Thoracic aorta (tissue), 2 donors: ENCODE measurements at regions not wholly inside any gene's neighbourhood (a gene's known extent, or its start where the extent isn't known, plus 50 kb on each side); places are given as distances from the start of the nearest gene placed in this dataset.

Source experiments
- ATAC-seq: fragments of 150-250 bp; one replicate; pipeline ENCODE4 v1.8.0; 2017; ENCODE audit warnings: low read depth; ENCODE audit not compliant: insufficient number of reproducible peaks, low FRiP score
- DNase-seq: peaks from one replicate; pipeline ENCODE4 v3.0.0-alpha.2; 2020; ENCODE audit warnings: low spot score
- H3K27ac ChIP-seq, 2 donors: fragments of 200-600 bp; sonication (generic); 1 replicate in 1 of 2; 2 replicates in 1 of 2; pipeline ENCODE4 v1.5.1; 2016; ENCODE audit warnings: mild to moderate bottlenecking in 2 of 2, moderate library complexity in 2 of 2
- H3K27me3 ChIP-seq: fragments of 200-600 bp; sonication (generic); replicated peaks from 2 replicates; pipeline ENCODE4 v1.6.0; 2016; ENCODE audit warnings: mild to moderate bottlenecking; ENCODE audit not compliant: insufficient read depth
- H3K36me3 ChIP-seq: fragments of 200-600 bp; sonication (generic); one replicate; pipeline ENCODE4 v1.5.1; 2016
- H3K4me1 ChIP-seq, 2 donors: fragments of 200-600 bp; sonication (generic); 1 replicate in 1 of 2; 2 replicates in 1 of 2; pipeline versions ENCODE4 v1.5.1 to v1.6.0; 2016; ENCODE audit warnings: low read depth in 2 of 2, mild to moderate bottlenecking in 1 of 2; ENCODE audit not compliant: control insufficient read depth in 1 of 2
- H3K4me3 ChIP-seq: fragments of 200-600 bp; sonication (generic); 2 replicates; pipeline ENCODE4 v1.5.1; 2016; ENCODE audit warnings: mild to moderate bottlenecking
- H3K9me3 ChIP-seq: fragments of 200-600 bp; sonication (generic); 2 replicates; pipeline ENCODE4 v1.5.1; 2016
- TF ChIP-seq, protein P1 (sequence below): fragments of 200-600 bp; sonication (generic); IDR thresholded peaks from one replicate; pipeline ENCODE4 v1.5.1; 2019; ENCODE audit warnings: antibody characterized with exemption

DNA sequence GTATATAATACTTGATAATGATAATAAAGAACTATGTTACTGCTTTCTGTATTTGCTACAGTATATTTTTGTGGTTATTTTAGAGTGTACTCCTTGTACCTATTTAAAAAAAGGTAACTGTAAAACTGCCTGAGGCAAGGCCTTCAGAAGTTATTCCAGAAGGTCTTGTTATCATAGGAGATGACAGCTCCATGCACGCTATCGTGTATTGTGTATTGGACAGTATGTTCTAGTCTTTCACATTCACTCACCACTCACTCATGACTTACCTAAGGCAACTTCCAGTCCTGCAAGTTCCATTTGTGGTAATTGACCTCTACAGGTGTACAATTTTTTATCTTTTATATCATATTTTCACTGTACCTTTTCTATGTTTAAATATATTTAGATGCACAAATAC lies 100.7 kb downstream of the ARL4A start:
- TF ChIP-seq, protein P1, sequence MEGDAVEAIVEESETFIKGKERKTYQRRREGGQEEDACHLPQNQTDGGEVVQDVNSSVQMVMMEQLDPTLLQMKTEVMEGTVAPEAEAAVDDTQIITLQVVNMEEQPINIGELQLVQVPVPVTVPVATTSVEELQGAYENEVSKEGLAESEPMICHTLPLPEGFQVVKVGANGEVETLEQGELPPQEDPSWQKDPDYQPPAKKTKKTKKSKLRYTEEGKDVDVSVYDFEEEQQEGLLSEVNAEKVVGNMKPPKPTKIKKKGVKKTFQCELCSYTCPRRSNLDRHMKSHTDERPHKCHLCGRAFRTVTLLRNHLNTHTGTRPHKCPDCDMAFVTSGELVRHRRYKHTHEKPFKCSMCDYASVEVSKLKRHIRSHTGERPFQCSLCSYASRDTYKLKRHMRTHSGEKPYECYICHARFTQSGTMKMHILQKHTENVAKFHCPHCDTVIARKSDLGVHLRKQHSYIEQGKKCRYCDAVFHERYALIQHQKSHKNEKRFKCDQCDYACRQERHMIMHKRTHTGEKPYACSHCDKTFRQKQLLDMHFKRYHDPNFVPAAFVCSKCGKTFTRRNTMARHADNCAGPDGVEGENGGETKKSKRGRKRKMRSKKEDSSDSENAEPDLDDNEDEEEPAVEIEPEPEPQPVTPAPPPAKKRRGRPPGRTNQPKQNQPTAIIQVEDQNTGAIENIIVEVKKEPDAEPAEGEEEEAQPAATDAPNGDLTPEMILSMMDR = no peak

DNA sequence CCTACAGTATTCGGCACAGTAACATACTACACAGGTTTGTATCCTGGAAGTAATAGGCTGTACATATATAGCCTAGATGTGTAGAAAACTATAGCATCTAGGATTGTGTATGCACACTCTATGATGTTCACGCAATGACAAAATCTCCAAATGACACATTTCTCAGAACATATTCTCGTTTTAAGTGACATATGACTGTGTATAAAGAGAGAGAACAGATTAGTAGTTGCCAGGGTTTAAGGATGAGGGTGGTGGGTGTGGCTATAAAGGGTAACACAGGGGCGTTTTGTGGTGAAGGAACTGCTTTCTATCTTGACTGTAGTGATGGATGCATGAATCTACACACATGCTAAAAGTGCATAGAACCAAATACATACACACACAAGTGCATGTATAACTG lies 101.2 kb downstream of the ARL4A start:
- TF ChIP-seq, protein P1 = no peak
- Histone ChIP-seq H3K9me3 (no peaks in the 10 kb centered on the region), H3K4me3 (no peak overlapping the region), H3K36me3 (no peaks in the 10 kb centered on the region), H3K4me1 (no peaks in the 10 kb centered on the region), H3K27me3 (no peaks in the 10 kb centered on the region), H3K27ac (no peak overlapping the region)
- ATAC-seq = no peak
- no peak for DNase-seq

More for the DNA sequence above, 100.7 kb downstream of the ARL4A start:
- Histone ChIP-seq H3K27me3 (no peaks in the 10 kb centered on the region), H3K4me1 (no peaks in the 10 kb centered on the region), H3K4me3 (no peak overlapping the region), H3K36me3 (no peaks in the 10 kb centered on the region), H3K27ac (no peak overlapping the region), H3K9me3 (no peaks in the 10 kb centered on the region)
- ATAC-seq (no peak), DNase-seq (no peak)

- DNase-seq = no peak
- TF ChIP-seq, protein P1 = no peak
- H3K27ac ChIP-seq = no peak overlapping the region
- H3K9me3 ChIP-seq = no peaks in the 10 kb centered on the region
- no peaks in the 10 kb centered on the region for H3K27me3 ChIP-seq
- H3K4me1 ChIP-seq = no peaks in the 10 kb centered on the region
- no peaks in the 10 kb centered on the region for H3K36me3 ChIP-seq
- ATAC-seq = no peak
- H3K4me3 ChIP-seq = no peak overlapping the region
Observed at GRCh38 chr7:12794722-12795302, 107.4 kb downstream of the ARL4A start.

DNA sequence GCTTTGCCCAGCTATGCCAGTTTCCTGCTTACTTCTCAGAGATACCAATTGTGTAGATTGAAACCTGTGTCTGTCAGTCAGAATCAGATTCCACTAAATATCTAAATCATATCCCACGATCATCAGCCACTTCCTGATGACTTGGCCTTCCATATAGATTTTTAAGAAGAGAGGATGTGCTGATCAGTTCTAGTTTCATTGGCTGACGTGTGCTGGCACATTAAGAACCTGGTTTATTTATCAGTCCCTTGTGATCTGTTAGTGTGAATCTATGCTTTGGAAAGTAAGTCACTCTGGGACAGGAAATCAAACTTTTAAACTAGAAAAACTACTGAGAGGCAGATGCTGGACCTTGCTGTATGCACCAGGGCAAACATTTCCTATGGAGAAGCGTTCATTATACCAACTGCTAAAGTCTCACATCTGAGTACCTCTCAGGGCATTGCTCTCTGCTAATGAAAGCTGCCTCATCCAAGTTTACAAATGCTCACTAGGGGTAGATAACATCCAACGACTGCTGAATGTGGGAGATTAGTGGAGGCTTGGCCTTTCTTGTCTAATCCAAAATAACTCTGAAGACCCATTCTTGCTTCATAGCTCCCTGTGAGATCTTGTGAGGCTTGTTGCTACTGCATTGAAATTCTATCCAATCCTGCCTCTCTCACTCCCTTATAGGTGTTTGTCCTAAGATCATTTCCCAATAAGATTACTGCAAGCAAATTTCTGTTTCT lies 109.1 kb downstream of the ARL4A start:
- Histone ChIP-seq H3K4me1 (peaks cover 0 to 5% of the 10 kb centered on the region in 2 donors), H3K9me3 (no peaks in the 10 kb centered on the region), H3K27ac (no peak overlapping the region), H3K36me3 (no peaks in the 10 kb centered on the region), H3K27me3 (no peaks in the 10 kb centered on the region), H3K4me3 (no peak overlapping the region)
- DNase-seq = no peak
- TF ChIP-seq, protein P1 = no peak
- ATAC-seq = no peak

GRCh38 chr7:12800486-12800885 lies 113.1 kb downstream of the ARL4A start:
- Histone ChIP-seq H3K27me3 (no peaks in the 10 kb centered on the region), H3K4me3 (no peak overlapping the region), H3K9me3 (no peaks in the 10 kb centered on the region), H3K36me3 (no peaks in the 10 kb centered on the region), H3K4me1 (peaks cover 0 to 5% of the 10 kb centered on the region in 2 donors), H3K27ac (no peak overlapping the region)
- ATAC-seq (no peak), DNase-seq (no peak)
- TF ChIP-seq, protein P1 = no peak
